Right hindlimb (tissue), 1 donor: ENCODE measurements at regions not wholly inside any gene's neighbourhood (a gene's known extent, or its start where the extent isn't known, plus 50 kb on each side); places are given as distances from the start of the nearest gene placed in this dataset.
"Not testable (repeated sequence)": the region's sequence is repeated elsewhere in the genome, so short reads cannot be mapped to it uniquely, and the experiment has no call there.

Experiments
- DNase-seq: peaks from one replicate; pipeline ENCODE4 v3.0.0-alpha.2; 2018

DNA sequence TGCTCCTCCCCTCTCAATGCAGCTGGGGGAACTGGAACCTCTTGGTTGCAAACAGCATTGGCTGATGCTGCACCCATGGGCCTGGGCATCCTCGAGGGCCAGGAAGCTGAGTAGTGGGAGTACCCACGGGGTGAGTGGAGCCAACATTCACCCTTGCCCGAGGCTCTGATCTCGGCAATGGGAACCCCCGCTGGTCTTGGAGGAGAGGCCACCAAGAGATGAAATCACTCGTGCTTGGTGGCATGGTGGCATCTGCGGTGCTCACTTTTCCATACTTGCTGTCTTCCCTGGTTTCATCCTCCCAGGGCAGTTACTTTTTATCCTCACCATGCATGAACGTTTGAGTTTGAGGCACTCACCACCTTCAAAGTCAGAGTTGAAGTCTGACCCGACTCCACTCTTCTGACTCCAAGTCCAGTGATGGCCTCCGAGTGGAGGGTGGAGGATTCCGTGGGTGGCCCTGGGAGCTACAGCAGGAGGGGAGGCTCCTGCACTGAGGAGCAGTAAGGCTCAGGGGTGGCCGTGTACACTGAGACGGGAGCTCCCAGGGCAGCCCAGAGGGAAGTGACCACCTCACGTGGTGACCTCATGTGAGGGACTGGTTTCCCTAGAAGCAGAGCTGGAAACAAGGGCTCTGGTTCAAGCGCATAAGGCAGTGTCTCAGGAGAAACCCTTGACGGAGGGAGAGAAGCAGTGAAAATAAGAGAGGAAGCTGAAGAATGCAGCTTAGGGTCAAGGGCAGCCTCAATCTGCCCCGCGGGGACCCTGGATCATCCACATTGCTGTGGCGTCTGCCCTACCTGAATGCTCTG lies 349.1 kb downstream of the TCERG1L start:
- DNase-seq, result no peak

DNA sequence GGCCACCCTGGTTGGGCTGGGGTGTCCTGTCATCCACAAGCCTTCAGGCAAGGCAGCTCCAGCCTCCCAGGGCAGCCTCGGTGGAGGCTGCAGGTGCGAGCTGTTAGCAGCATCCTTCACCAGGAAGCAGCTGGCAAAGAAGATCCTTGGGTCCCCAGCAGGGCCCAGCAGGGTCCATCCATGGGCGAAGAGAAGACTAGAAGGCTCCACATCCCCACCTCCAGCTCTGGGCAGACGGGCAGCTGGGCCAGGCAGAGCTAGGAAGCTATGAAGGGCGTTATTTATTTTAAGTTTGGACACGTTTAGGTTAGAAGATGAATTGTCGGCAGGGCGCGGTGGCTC lies 348.5 kb downstream of the TCERG1L start:
- no peak for DNase-seq

DNA sequence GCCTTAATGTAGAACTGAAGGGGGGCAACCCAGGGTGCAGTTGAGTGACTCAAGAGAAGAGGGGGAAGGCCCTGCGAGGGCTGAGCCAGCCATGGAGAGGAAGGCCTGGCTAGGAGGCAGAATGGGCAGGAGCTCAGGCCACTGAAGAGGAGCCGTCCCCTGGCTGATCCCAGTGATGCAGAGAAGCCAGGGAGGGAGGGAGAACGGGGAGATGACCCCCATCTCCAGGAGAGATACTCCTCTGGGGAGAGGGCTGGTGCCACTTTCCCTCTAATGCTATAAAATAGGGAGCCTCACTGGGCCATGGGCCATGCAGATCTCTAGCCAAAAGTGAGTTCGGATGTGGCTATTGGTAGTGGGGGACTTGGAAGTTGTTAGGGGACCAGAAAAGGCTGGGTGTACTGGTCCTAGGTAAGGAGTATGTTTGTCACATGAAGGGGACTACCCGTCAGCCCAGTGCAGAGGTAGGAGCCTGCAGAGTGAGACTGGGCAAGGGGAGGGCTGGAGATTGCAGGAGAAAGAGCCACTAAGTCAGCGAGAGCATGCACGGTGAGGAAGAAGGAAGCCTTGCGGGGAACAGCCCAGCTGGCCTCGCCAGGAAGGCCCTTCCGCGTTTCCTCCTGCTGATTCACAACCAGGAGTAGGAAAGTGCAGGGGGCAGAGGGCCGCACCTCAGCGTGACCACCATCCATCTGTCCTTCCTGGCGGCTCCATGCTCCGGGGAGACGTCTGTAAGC lies 347.6 kb downstream of the TCERG1L start:
- no peak for DNase-seq

DNA sequence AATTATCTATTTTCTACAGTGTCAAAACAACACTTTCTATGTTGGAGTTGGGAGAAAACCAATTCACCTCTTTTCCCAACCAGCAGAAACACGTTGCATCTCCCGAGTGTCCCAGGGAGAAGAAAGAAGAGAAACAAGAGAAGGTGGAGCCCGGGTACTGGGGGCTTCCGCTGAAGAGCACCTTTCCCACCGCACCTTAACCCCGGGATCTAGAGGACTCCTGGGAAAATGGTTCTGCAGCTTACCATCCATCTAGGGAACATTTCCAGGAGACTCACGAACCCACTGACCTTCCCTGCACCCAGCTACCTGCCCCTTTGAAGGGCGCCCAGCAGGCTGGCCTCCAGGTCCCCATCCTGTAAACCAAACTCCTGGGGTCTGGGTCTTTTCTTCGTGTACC lies 346.8 kb downstream of the TCERG1L start:
- no peak for DNase-seq

- DNase-seq, result no peak
These were observed 344.4 kb downstream of the TCERG1L start for GRCh38 chr10:130967161-130967560.

GRCh38 chr10:130967784-130968183 lies 343.7 kb downstream of the TCERG1L start:
- DNase-seq, result no peak

GRCh38 chr10:130968511-130968910 lies 343.0 kb downstream of the TCERG1L start:
- DNase-seq, result no peak

DNA sequence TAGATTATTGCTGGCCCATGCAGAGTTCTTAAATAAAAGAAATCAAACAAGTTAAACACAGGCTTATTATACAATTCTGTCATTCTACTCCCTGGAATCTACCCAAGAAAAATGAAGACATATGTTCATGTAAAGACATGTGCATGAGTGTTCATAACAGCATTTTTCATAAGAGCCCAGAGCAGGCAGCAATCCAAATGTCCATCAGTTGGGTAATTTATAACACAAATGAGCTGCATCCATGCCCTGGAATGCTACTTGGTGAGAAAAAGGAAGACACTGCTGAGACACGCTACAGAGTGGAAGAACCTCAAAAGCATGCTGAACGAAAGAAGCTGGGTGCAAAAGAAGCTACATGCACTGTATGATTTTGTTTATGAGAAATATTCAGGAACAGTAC lies 342.6 kb downstream of the TCERG1L start:
- no peak for DNase-seq

- DNase-seq, result no peak
These were observed 341.8 kb downstream of the TCERG1L start for GRCh38 chr10:130969700-130970099.

GRCh38 chr10:130970341-130971122 lies 341.0 kb downstream of the TCERG1L start:
- DNase-seq, result no peak

GRCh38 chr10:130971123-130971435 lies 340.4 kb downstream of the TCERG1L start:
- no peak for DNase-seq

GRCh38 chr10:130973127-130973839 lies 338.2 kb downstream of the TCERG1L start:
- no peak for DNase-seq

DNA sequence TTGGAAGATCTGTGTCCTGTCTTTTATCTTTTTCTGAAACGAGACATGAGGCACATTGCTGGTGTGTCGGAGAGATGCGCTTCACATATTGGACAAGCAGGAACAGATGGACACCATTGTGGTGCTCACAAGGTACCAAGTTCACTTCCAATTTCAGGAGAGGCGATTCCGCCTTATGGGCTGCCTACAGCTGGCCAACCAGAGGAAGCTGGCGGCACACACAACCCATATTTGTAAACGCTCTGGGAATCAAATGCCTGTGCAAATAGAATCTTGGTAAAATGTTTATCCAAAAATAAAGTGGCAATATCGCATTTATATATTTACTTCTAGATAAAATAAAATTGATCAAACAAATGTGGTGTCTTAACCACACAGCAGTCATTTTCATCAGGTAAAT lies 337.4 kb downstream of the TCERG1L start:
- no peak for DNase-seq

DNA sequence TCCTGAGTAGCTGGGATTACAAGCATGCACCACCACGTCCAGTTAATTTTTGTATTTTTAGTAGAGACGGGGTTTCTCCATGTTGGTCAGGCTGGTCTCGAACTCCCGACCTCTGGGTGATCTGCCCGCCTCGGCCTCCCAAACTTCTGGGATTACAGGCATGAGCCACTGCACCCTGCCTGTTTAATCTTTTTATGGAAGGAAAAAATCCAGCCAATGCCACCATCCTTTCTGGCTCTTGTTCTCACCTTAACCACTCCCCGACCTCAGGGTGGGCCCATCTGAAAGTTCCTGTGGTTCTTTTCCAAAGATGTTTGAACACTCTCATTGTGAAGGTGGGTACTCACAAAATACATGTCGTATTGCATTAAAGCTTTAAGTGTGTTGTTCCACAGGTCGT lies 336.2 kb downstream of the TCERG1L start:
- DNase-seq, result not testable (repeated sequence)

DNA sequence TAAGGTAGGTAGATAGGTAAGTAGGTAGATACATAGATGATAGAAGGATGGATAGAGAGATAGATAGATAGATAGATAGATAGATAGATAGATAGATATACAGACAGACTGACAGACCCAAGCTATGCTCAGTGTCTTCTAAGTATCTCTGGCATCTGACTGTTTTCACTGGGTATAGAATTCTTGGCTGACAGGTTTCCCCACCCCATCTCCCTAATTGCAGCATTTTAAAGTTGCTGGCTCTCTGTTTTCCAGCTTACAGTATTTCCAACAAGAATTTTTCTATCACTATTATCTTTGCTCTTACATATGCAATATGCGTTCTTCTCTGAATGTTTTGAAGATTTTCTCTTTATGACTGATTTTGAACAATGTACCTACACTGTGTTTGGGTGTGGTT lies 328.7 kb downstream of the TCERG1L start:
- DNase-seq, result no peak

DNA sequence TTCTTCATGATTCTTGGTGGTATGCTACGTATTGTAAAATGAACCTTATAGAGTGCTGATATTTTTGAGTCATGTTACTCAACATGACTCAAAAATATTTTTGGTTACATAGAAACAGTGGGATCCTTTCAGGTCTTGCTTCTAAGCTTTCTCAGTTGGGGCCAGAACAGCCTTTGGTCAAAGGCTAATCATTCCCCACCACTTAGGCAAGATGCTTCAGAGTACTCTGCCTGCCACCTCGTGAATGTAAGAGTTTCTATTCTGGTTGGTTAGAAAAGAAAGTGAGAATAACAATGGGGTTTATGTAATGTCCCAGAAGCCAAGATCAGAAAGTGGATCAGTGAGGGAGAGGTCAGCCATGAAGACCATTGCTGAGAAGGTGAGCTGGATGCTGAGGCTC lies 327.8 kb downstream of the TCERG1L start:
- DNase-seq, result peak; percentile 1

DNA sequence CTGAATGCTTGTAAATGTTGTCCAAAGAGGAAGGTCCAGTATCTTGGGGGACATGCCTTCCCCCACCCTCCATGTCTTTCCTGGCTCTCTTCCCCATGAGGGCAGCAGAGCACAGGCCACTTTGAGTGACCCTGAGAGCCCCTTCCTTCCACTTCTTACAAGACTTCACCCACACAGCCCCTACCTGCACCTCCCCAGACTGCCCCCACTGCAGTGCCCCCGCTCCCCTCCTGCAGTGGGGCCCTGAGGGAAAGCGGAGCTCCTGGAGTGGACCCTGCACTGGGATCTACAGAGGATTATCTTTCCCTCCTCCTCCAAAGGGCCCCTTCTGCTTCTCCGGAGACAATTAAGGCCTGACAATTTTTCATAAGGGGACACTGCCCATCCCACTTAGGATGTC lies 326.8 kb downstream of the TCERG1L start:
- DNase-seq, result no peak

GRCh38 chr10:130985158-130985753 lies 326.3 kb downstream of the TCERG1L start:
- no peak for DNase-seq

- no peak for DNase-seq
These were observed 324.7 kb downstream of the TCERG1L start for GRCh38 chr10:130986846-130987245.

GRCh38 chr10:130987401-130987800 lies 324.1 kb downstream of the TCERG1L start:
- DNase-seq, result no peak

- no peak for DNase-seq
These were observed 321.8 kb downstream of the TCERG1L start for GRCh38 chr10:130989670-130990232.

GRCh38 chr10:130990486-130990885 lies 321.0 kb downstream of the TCERG1L start:
- no peak for DNase-seq
